Ecto neural progenitor cell (in vitro differentiated cells): ENCODE measurements at regions not wholly inside any gene's neighbourhood (a gene's known extent, or its start where the extent isn't known, plus 50 kb on each side); places are given as distances from the start of the nearest gene placed in this dataset.

Source experiments
- DNase-seq: peaks from one replicate; pipeline ENCODE4 v3.0.0-alpha.2; 2018; ENCODE audit warnings: low spot score

- DNase-seq, result no peak
Observed at GRCh38 chr3:124177071-124177470, 185.1 kb upstream of the ROPN1 start.

- no peak for DNase-seq
Observed at GRCh38 chr3:124178531-124178930, 186.6 kb upstream of the ROPN1 start.

GRCh38 chr3:124200407-124200806 lies 208.5 kb upstream of the ROPN1 start:
- DNase-seq, result no peak

- DNase-seq, result no peak
Observed at GRCh38 chr3:124201226-124201625, 209.3 kb upstream of the ROPN1 start.

- DNase-seq, result no peak
Observed at GRCh38 chr3:124201786-124202185, 209.9 kb upstream of the ROPN1 start.

GRCh38 chr3:124202754-124203153 lies 210.8 kb upstream of the ROPN1 start:
- DNase-seq, result no peak

- no peak for DNase-seq
Observed at GRCh38 chr3:124203292-124203691, 211.4 kb upstream of the ROPN1 start.

- no peak for DNase-seq
Observed at GRCh38 chr3:124206225-124207055, 214.5 kb upstream of the ROPN1 start.

GRCh38 chr3:124207077-124207476 lies 215.2 kb upstream of the ROPN1 start:
- no peak for DNase-seq

GRCh38 chr3:124207873-124208485 lies 216.1 kb upstream of the ROPN1 start:
- DNase-seq, result no peak

- no peak for DNase-seq
Observed at GRCh38 chr3:124209426-124209825, 217.5 kb upstream of the ROPN1 start.

- no peak for DNase-seq
Observed at GRCh38 chr3:124210899-124211298, 219.0 kb upstream of the ROPN1 start.

- no peak for DNase-seq
Observed at GRCh38 chr3:124213641-124214040, 221.7 kb upstream of the ROPN1 start.

- DNase-seq, result peak; percentile 67
Observed at GRCh38 chr3:124217542-124217941, 225.6 kb upstream of the ROPN1 start.

GRCh38 chr3:124221422-124221821 lies 229.5 kb upstream of the ROPN1 start:
- no peak for DNase-seq

GRCh38 chr3:124223853-124224252 lies 231.9 kb upstream of the ROPN1 start:
- DNase-seq, result no peak

GRCh38 chr3:124227150-124227630 lies 235.3 kb upstream of the ROPN1 start:
- no peak for DNase-seq

GRCh38 chr3:124229420-124229819 lies 237.5 kb upstream of the ROPN1 start:
- DNase-seq, result no peak

GRCh38 chr3:124229836-124230235 lies 237.9 kb upstream of the ROPN1 start:
- DNase-seq, result no peak

- no peak for DNase-seq
Observed at GRCh38 chr3:124230432-124230831, 238.5 kb upstream of the ROPN1 start.

GRCh38 chr3:124230998-124231397 lies 239.1 kb upstream of the ROPN1 start:
- no peak for DNase-seq

- no peak for DNase-seq
Observed at GRCh38 chr3:124234852-124235252, 242.9 kb upstream of the ROPN1 start.

GRCh38 chr3:124235446-124235845 lies 243.5 kb upstream of the ROPN1 start:
- no peak for DNase-seq
